ENCODE measurements at regions not wholly inside any gene's neighbourhood (a gene's known extent, or its start where the extent isn't known, plus 50 kb on each side); places are given as distances from the start of the nearest gene placed in this dataset.

DNA sequence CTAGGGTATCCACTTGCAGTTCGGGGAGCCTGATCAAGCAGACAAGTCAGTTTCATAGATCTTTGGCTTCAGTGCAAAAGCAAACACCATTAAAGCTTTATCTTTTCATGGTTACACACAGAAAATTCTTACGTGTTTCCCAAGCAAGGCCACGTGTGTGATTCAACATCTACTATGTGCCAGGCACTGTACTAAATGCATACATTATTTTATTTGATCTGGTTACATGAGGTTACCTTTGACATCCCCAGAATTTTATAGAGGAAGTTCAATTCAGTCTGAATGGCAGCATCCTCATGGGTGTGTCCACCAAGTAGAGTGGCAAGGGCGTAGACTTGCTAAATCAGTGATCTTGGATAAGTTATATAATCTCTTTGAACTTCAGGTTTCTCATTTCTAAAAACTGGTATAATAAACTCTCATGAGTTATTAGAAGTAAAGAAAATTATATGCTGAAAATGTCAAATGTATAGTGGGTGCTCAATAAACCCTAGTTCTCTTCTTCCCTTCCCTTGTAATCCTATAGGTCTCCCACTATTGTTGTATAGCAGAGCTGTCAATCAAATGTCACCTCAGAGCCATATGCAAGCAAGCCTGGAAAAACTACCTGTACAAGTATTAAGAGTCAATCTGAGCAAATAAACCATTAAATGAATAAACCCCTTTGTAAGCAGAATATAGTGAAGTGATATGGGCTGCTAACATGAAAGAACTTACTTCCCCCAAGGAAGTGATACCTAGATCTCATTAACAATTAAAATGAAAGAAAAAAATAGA, 50.3 kb upstream of the TMX1 start:
- no peak overlapping the region for H3K4me3 Mint-ChIP-seq
- no peaks in the 10 kb centered on the region for H3K36me3 ChIP-seq (ENCODE audit: insufficient read depth, low read length)
- no peak overlapping the region for H3K27ac ChIP-seq (ENCODE audit: low read depth, low read length)
- no peak for DNase-seq
- POLR2A ChIA-PET (ENCODE audit: partially characterized antibody): no interaction called here
- H3K36me3 Mint-ChIP-seq: no peaks in the 10 kb centered on the region
- H3K4me1 Mint-ChIP-seq: no peaks in the 10 kb centered on the region
- H3K27ac Mint-ChIP-seq: no peak overlapping the region
- CTCF ChIA-PET (ENCODE audit: partially characterized antibody): no interaction called here
- intact Hi-C loops (cut with micrococcal nuclease): no loop called here
- H3K9me3 ChIP-seq (ENCODE audit: control insufficient read depth in 1 of 2, low read length in 2 of 2): no peaks in the 10 kb centered on the region
- H3K9me3 Mint-ChIP-seq: peaks cover 0 to 3% (median 0%) of the 10 kb centered on the region in 8 donors
- H3K4me1 ChIP-seq (ENCODE audit: insufficient read depth, low read length): no peaks in the 10 kb centered on the region
- no peaks in the 10 kb centered on the region for H3K27me3 ChIP-seq (ENCODE audit: insufficient read depth, low read length)
- no peak overlapping the region for H3K4me3 ChIP-seq (ENCODE audit: low read length in 2 of 2)
- H3K27me3 Mint-ChIP-seq: peaks cover 0 to 2% of the 10 kb centered on the region in 2 donors
